ENCODE measurements at regions not wholly inside any gene's neighbourhood (a gene's known extent, or its start where the extent isn't known, plus 50 kb on each side); places are given as distances from the start of the nearest gene placed in this dataset.

DNA sequence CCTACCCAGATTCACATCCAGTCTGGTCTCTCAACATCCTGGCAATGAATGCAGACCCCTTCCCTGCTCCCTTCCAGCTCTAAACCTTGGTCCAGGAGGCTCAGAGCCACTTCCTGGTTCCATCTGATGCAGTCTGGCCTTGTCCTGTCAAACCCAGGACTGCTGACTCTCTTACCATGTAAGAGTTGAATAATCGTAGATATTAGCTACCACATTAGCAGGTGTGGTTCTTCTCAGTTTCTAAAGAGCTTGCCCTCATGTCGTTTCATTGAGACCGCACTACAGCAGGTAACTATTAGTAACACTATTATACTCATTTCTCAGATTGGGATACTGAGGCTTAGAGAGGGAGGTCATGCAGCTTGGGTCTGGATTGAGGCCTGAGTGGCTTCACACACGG lies 133.3 kb downstream of the BOD1 start:
- TF ChIP-seq ZNF664 (tag by site-specific recombination; IDR thresholded peaks at IDR 0.05) = no peak
- TF ChIP-seq, protein P1, sequence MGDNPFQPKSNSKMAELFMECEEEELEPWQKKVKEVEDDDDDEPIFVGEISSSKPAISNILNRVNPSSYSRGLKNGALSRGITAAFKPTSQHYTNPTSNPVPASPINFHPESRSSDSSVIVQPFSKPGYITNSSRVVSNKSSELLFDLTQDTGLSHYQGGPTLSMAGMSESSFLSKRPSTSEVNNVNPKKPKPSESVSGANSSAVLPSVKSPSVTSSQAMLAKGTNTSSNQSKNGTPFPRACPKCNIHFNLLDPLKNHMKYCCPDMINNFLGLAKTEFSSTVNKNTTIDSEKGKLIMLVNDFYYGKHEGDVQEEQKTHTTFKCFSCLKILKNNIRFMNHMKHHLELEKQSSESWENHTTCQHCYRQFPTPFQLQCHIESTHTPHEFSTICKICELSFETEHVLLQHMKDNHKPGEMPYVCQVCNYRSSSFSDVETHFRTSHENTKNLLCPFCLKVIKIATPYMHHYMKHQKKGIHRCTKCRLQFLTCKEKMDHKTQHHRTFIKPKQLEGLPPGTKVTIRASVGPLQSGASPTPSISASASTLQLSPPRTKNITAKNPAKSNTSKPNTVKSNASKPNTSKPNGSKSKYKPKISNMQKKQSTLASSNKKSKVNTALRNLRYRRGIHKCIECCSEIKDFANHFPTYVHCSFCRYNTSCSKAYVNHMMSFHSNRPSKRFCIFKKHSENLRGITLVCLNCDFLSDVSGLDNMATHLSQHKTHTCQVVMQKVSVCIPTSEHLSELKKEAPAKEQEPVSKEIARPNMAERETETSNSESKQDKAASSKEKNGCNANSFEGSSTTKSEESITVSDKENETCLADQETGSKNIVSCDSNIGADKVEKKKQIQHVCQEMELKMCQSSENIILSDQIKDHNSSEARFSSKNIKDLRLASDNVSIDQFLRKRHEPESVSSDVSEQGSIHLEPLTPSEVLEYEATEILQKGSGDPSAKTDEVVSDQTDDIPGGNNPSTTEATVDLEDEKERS (tag by site-specific recombination; IDR thresholded peaks at IDR 0.05) = no peak
- TF ChIP-seq ZNF10 (tag by site-specific recombination; IDR thresholded peaks at IDR 0.05) = no peak
- TF ChIP-seq, protein P2, sequence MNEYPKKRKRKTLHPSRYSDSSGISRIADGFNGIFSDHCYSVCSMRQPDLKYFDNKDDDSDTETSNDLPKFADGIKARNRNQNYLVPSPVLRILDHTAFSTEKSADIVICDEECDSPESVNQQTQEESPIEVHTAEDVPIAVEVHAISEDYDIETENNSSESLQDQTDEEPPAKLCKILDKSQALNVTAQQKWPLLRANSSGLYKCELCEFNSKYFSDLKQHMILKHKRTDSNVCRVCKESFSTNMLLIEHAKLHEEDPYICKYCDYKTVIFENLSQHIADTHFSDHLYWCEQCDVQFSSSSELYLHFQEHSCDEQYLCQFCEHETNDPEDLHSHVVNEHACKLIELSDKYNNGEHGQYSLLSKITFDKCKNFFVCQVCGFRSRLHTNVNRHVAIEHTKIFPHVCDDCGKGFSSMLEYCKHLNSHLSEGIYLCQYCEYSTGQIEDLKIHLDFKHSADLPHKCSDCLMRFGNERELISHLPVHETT (tag by site-specific recombination; IDR thresholded peaks at IDR 0.05) = no peak
